ENCODE measurements at regions not wholly inside any gene's neighbourhood (a gene's known extent, or its start where the extent isn't known, plus 50 kb on each side); places are given as distances from the start of the nearest gene placed in this dataset.

DNA sequence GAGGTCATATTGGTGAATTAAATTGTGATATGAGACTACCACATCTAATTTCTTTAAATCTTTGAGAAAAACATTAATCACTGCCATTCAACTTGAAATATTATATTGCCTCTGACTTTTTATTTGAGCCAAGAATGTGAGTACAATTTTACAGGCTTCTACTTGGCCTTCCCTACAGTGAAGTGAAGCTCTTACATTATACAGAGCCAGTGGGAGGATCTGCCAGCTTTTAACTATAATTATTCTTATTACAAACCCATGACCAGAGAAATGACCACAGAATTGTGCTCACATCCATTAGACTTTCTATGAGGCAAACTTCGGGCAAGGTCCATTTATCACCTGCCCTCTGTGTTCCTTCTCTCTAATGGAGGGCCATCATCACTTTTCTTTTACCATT lies 114.2 kb downstream of the RERGL start:
- no peak overlapping the region for H3K4me3 ChIP-seq (ENCODE audit: low read depth, low read length)
- no peaks in the 10 kb centered on the region for H3K36me3 ChIP-seq
- TF ChIP-seq, protein P1, sequence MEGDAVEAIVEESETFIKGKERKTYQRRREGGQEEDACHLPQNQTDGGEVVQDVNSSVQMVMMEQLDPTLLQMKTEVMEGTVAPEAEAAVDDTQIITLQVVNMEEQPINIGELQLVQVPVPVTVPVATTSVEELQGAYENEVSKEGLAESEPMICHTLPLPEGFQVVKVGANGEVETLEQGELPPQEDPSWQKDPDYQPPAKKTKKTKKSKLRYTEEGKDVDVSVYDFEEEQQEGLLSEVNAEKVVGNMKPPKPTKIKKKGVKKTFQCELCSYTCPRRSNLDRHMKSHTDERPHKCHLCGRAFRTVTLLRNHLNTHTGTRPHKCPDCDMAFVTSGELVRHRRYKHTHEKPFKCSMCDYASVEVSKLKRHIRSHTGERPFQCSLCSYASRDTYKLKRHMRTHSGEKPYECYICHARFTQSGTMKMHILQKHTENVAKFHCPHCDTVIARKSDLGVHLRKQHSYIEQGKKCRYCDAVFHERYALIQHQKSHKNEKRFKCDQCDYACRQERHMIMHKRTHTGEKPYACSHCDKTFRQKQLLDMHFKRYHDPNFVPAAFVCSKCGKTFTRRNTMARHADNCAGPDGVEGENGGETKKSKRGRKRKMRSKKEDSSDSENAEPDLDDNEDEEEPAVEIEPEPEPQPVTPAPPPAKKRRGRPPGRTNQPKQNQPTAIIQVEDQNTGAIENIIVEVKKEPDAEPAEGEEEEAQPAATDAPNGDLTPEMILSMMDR (IDR thresholded peaks at IDR 0.05; ENCODE audit: low read depth, low read length) = no peak
- no peaks in the 10 kb centered on the region for H3K9me3 ChIP-seq (ENCODE audit: severe bottlenecking)
- no peak for DNase-seq
- no peak overlapping the region for H3K27ac ChIP-seq
- H3K27me3 ChIP-seq (ENCODE audit: insufficient read depth, low read depth, severe bottlenecking) = no peaks in the 10 kb centered on the region

DNA sequence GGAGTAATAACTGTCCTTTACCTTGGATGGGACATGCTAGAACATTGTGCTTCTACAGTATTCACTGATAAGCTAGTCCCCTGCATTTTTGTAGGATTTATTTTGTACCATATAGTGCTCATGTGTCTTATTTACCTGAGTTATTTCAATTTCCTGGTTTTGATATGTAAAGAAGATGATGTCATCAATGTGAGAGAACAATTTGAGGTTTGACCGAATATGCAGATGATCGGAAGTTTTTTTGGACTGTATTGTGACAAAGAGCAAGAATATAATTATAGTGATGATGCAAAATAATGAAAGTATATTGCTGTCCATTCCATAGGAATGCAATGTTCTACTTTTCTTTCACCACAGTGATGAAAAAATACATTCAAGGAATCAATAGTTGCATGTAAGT lies 114.8 kb downstream of the RERGL start:
- no peaks in the 10 kb centered on the region for H3K36me3 ChIP-seq
- no peaks in the 10 kb centered on the region for H3K27me3 ChIP-seq (ENCODE audit: insufficient read depth, low read depth, severe bottlenecking)
- no peaks in the 10 kb centered on the region for H3K9me3 ChIP-seq (ENCODE audit: severe bottlenecking)
- TF ChIP-seq, protein P1 (IDR thresholded peaks at IDR 0.05; ENCODE audit: low read depth, low read length) = no peak
- H3K27ac ChIP-seq = no peak overlapping the region
- no peak for DNase-seq
- no peak overlapping the region for H3K4me3 ChIP-seq (ENCODE audit: low read depth, low read length)

DNA sequence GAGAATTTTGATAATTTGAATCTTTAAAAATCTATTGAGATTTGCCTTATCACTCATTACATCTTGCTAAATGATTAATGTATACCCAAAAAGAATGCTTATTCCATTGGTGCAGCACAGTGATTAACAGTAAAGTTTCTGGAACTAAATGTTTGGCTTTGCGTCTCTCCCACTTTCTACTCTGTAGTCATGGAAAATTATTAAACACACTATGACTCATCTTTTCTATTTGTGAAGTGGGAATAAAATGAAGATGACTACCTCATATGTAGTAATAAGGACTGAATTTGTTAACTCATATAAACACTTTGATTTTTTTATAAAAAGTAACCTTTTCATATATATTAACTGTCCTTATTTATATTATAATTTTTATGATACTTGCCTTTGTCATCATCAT lies 118.1 kb downstream of the RERGL start:
- TF ChIP-seq, protein P1 (IDR thresholded peaks at IDR 0.05; ENCODE audit: low read depth, low read length) = no peak
- DNase-seq = no peak
- no peak overlapping the region for H3K27ac ChIP-seq
- H3K4me3 ChIP-seq (ENCODE audit: low read depth, low read length) = no peak overlapping the region
- H3K36me3 ChIP-seq = no peaks in the 10 kb centered on the region
- no peaks in the 10 kb centered on the region for H3K9me3 ChIP-seq (ENCODE audit: severe bottlenecking)
- H3K27me3 ChIP-seq (ENCODE audit: insufficient read depth, low read depth, severe bottlenecking) = no peaks in the 10 kb centered on the region

DNA sequence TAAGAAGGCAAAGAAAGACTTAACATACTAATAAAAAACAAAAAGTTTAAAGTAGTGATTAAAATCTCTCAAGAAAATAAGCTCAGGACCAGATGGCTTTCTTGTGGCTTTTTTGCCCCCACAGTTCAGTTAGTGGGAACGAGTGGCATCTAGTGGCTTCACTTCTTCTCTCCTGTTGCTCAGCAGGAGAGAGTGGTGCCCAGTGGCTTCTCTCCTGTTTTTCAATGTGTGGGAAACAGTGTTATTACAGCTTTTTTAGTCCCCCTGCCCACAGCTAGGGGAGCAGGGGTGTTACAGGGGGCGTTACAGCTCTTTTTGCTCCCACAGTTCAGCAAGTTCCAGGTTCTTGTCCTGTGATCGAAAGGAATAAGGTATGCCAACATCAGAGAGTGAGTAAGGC lies 135.2 kb downstream of the RERGL start:
- no peaks in the 10 kb centered on the region for H3K36me3 ChIP-seq
- DNase-seq = peak; percentile 16
- no peaks in the 10 kb centered on the region for H3K27me3 ChIP-seq (ENCODE audit: insufficient read depth, low read depth, severe bottlenecking)
- TF ChIP-seq, protein P1 (IDR thresholded peaks at IDR 0.05; ENCODE audit: low read depth, low read length) = no peak
- no peak overlapping the region for H3K27ac ChIP-seq
- no peaks in the 10 kb centered on the region for H3K9me3 ChIP-seq (ENCODE audit: severe bottlenecking)
- no peak overlapping the region for H3K4me3 ChIP-seq (ENCODE audit: low read depth, low read length)

DNA sequence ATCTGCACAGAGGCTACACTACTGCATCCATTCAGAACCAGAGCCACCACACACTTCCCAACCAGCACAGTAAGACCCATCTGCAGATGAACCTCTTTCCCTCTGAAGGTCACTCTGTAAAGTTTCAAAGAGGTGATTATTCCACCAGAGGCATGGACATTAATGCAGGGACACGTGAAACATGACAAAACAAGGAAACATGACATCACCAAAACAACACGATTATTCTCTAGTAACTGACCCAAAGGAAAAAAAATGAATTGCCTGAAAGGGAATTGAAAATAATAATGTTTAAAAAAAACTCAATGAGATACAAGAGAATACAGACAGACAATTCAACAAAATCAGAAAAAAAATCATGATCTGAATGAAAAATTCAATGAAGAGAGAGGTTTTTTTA lies 139.1 kb downstream of the RERGL start:
- Histone ChIP-seq H3K4me3 (ENCODE audit: low read depth, low read length) (no peak overlapping the region), H3K36me3 (no peaks in the 10 kb centered on the region), H3K9me3 (ENCODE audit: severe bottlenecking) (no peaks in the 10 kb centered on the region), H3K27me3 (ENCODE audit: insufficient read depth, low read depth, severe bottlenecking) (no peaks in the 10 kb centered on the region), H3K27ac (no peak overlapping the region)
- no peak for DNase-seq
- TF ChIP-seq, protein P1 (IDR thresholded peaks at IDR 0.05; ENCODE audit: low read depth, low read length) = no peak

DNA sequence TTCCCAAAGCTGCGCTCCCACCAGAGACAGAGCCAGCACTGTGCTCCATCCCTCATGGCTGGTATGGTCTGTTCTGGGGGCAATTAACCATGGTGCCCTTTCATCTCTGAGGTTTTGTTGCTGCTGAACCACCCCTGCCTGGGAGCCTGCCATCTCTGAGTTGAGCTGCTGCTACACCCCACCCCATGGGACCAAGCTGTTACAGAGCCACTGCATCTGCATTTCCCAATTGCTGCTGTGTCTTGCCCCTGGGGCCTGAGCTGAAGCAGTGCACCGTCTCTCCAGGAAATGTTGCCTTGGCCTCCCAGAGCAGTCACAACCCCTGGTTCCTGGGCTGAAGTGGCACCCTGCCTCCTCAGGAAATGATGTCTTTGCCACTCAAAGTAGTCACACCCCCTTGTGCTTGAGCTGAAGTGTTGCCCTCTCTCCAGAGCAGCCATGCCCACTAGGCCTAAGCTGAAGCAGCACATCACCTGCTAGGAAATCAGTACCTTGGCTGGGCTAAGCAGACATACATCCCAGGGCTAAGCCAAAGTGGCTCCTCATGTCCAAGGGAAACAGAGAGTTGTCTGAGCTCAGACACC lies 140.3 kb downstream of the RERGL start:
- Histone ChIP-seq H3K27ac (no peak overlapping the region), H3K9me3 (ENCODE audit: severe bottlenecking) (no peaks in the 10 kb centered on the region), H3K27me3 (ENCODE audit: insufficient read depth, low read depth, severe bottlenecking) (no peaks in the 10 kb centered on the region), H3K4me3 (ENCODE audit: low read depth, low read length) (no peak overlapping the region), H3K36me3 (no peaks in the 10 kb centered on the region)
- DNase-seq = no peak
- TF ChIP-seq, protein P1 (IDR thresholded peaks at IDR 0.05; ENCODE audit: low read depth, low read length) = no peak

All from WERI-Rb-1 (cell line).